ENCODE measurements at regions not wholly inside any gene's neighbourhood (a gene's known extent, or its start where the extent isn't known, plus 50 kb on each side); places are given as distances from the start of the nearest gene placed in this dataset.

GRCh38 chr1:90435351-90435750 lies 281.8 kb downstream of the BARHL2 start:
- no peak for TF ChIP-seq EZH2 (IDR thresholded peaks at IDR 0.05; ENCODE audit: borderline replicate concordance, low read length)
- TF ChIP-seq, protein P1, sequence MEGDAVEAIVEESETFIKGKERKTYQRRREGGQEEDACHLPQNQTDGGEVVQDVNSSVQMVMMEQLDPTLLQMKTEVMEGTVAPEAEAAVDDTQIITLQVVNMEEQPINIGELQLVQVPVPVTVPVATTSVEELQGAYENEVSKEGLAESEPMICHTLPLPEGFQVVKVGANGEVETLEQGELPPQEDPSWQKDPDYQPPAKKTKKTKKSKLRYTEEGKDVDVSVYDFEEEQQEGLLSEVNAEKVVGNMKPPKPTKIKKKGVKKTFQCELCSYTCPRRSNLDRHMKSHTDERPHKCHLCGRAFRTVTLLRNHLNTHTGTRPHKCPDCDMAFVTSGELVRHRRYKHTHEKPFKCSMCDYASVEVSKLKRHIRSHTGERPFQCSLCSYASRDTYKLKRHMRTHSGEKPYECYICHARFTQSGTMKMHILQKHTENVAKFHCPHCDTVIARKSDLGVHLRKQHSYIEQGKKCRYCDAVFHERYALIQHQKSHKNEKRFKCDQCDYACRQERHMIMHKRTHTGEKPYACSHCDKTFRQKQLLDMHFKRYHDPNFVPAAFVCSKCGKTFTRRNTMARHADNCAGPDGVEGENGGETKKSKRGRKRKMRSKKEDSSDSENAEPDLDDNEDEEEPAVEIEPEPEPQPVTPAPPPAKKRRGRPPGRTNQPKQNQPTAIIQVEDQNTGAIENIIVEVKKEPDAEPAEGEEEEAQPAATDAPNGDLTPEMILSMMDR (IDR thresholded peaks at IDR 0.05; ENCODE audit: low read length), result no peak
- Histone ChIP-seq H3K9ac (ENCODE audit: low read length) (no peak overlapping the region), H2AFZ (ENCODE audit: low read length) (no peak overlapping the region), H4K20me1 (ENCODE audit: insufficient read depth, low read length) (no peaks in the 10 kb centered on the region), H3K4me3 (ENCODE audit: low read depth, low read length, poor library complexity, severe bottlenecking) (no peak overlapping the region), H3K4me1 (ENCODE audit: insufficient read depth, low read length, severe bottlenecking) (no peaks in the 10 kb centered on the region), H3K36me3 (ENCODE audit: insufficient read depth, low read length) (no peaks in the 10 kb centered on the region), H3K27me3 (ENCODE audit: insufficient read depth, low read length) (no peaks in the 10 kb centered on the region), H3K9me2 (ENCODE audit: low read depth, low read length) (no peaks in the 10 kb centered on the region), H3K27ac (ENCODE audit: low read depth, low read length, poor library complexity, severe bottlenecking) (no peak overlapping the region), H3K4me2 (ENCODE audit: low read length) (no peak overlapping the region), H3K9me3 (ENCODE audit: low read length) (no peaks in the 10 kb centered on the region), H3K79me2 (ENCODE audit: insufficient read depth, low read length) (no peaks in the 10 kb centered on the region), H3F3A (ENCODE audit: insufficient read depth, low read length) (no peaks in the 10 kb centered on the region)

DNA sequence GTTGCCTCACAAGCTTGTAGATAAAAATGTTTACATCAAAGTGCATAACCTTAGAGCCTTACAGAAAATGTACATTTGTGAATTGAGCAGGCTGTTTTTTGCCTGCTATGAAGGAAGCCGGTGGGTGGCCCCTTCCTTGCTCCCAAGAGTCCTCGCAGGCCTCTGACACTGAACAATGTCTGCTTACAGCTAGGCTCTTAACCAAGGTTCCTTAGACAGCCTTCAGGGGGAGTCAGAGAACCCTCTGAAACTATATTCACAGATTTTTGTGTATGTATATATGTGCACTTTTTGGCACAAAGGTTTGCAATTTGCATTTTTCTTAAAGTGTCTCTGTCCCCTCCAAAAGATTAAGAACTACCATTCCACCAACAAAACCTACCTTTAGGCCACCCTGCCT lies 282.6 kb downstream of the BARHL2 start:
- Histone ChIP-seq H3K9me3 (ENCODE audit: low read length) (no peaks in the 10 kb centered on the region), H2AFZ (ENCODE audit: low read length) (no peak overlapping the region), H3K9ac (ENCODE audit: low read length) (no peak overlapping the region)

GRCh38 chr1:90417126-90417525 lies 300.0 kb downstream of the BARHL2 start:
- Histone ChIP-seq H3K27ac (ENCODE audit: low read depth, low read length, poor library complexity, severe bottlenecking) (no peak overlapping the region), H3K79me2 (ENCODE audit: insufficient read depth, low read length) (no peaks in the 10 kb centered on the region), H3K9me2 (ENCODE audit: low read depth, low read length) (no peaks in the 10 kb centered on the region), H3K9me3 (ENCODE audit: low read length) (no peaks in the 10 kb centered on the region), H3K4me1 (ENCODE audit: insufficient read depth, low read length, severe bottlenecking) (no peaks in the 10 kb centered on the region), H3F3A (ENCODE audit: insufficient read depth, low read length) (no peaks in the 10 kb centered on the region), H3K36me3 (ENCODE audit: insufficient read depth, low read length) (no peaks in the 10 kb centered on the region), H2AFZ (ENCODE audit: low read length) (no peak overlapping the region), H3K9ac (ENCODE audit: low read length) (no peak overlapping the region), H3K27me3 (ENCODE audit: insufficient read depth, low read length) (no peaks in the 10 kb centered on the region), H3K4me2 (ENCODE audit: low read length) (no peak overlapping the region), H4K20me1 (ENCODE audit: insufficient read depth, low read length) (no peaks in the 10 kb centered on the region), H3K4me3 (ENCODE audit: low read depth, low read length, poor library complexity, severe bottlenecking) (no peak overlapping the region)
- TF ChIP-seq, protein P1 (IDR thresholded peaks at IDR 0.05; ENCODE audit: low read length), result no peak
- TF ChIP-seq EZH2 (IDR thresholded peaks at IDR 0.05; ENCODE audit: borderline replicate concordance, low read length), result no peak

More for the DNA sequence above, 282.6 kb downstream of the BARHL2 start:
- Histone ChIP-seq H3K9me2 (ENCODE audit: low read depth, low read length) (no peaks in the 10 kb centered on the region), H3F3A (ENCODE audit: insufficient read depth, low read length) (no peaks in the 10 kb centered on the region), H3K4me1 (ENCODE audit: insufficient read depth, low read length, severe bottlenecking) (no peaks in the 10 kb centered on the region), H3K79me2 (ENCODE audit: insufficient read depth, low read length) (no peaks in the 10 kb centered on the region), H4K20me1 (ENCODE audit: insufficient read depth, low read length) (no peaks in the 10 kb centered on the region), H3K36me3 (ENCODE audit: insufficient read depth, low read length) (no peaks in the 10 kb centered on the region), H3K4me2 (ENCODE audit: low read length) (no peak overlapping the region), H3K27me3 (ENCODE audit: insufficient read depth, low read length) (no peaks in the 10 kb centered on the region), H3K27ac (ENCODE audit: low read depth, low read length, poor library complexity, severe bottlenecking) (no peak overlapping the region), H3K4me3 (ENCODE audit: low read depth, low read length, poor library complexity, severe bottlenecking) (no peak overlapping the region)
- TF ChIP-seq, protein P1 (IDR thresholded peaks at IDR 0.05; ENCODE audit: low read length), result peak; percentile 34
- no peak for TF ChIP-seq EZH2 (IDR thresholded peaks at IDR 0.05; ENCODE audit: borderline replicate concordance, low read length)
